HEK293 (cell line): ENCODE measurements at regions not wholly inside any gene's neighbourhood (a gene's known extent, or its start where the extent isn't known, plus 50 kb on each side); places are given as distances from the start of the nearest gene placed in this dataset.

ENCODE experiments used
- CTCF ChIA-PET: fragments of 350-600 bp; formaldehyde crosslinking; extraction: SDS; loops from one replicate; lab custom pipeline; 2021; ENCODE audit warnings: antibody characterized with exemption; lab: Yijun Ruan, JAX
- POLR2A ChIA-PET: fragments of 300-600 bp; formaldehyde crosslinking; extraction: SDS; loops from one replicate; lab custom pipeline; 2020; ENCODE audit warnings: antibody characterized with exemption, inconsistent platforms; lab: Yijun Ruan, JAX
- H3K27ac ChIP-seq: fragments of 200-500 bp; sonication (Bioruptor generic); 2 replicates; pipeline ENCODE4 v1.5.1; 2014; ENCODE audit warnings: low read depth, low read length, control low read depth, inconsistent platforms; ENCODE audit errors: extremely low read depth
- H3K36me3 ChIP-seq, 2 experiments: fragments of 200-500 bp in 1 of 2; sonication (Bioruptor generic) in 1 of 2; 1 replicate in 1 of 2; 2 replicates in 1 of 2; pipeline ENCODE4 v1.5.1; 2014 to 2017; ENCODE audit warnings: inconsistent platforms in 2 of 2, low read length in 2 of 2; ENCODE audit not compliant: control insufficient read depth in 2 of 2, insufficient read depth in 1 of 2
- H3K4me1 ChIP-seq: fragments of 200-500 bp; sonication (Bioruptor generic); 2 replicates; pipeline ENCODE4 v1.5.1; 2014; ENCODE audit warnings: mild to moderate bottlenecking, low read length, inconsistent platforms; ENCODE audit not compliant: control insufficient read depth, insufficient read depth
- H3K4me3 ChIP-seq: 2 replicates; pipeline ENCODE4 v1.5.1; 2011; ENCODE audit warnings: low read depth, mild to moderate bottlenecking, control low read depth, low read length, moderate library complexity
- H3K9me3 ChIP-seq: fragments of 200-500 bp; sonication (Bioruptor generic); 2 replicates; pipeline ENCODE4 v1.5.1; 2014; ENCODE audit warnings: low read depth, low read length, inconsistent platforms; ENCODE audit not compliant: control insufficient read depth, insufficient read depth
- BCL11A ChIP-seq: fragments of 450-650 bp; formaldehyde crosslinking; IDR thresholded peaks from 2 replicates; pipeline ENCODE4 v1.5.1; 2016; ENCODE audit warnings: low read depth, missing biosample characterization, missing genetic modification characterization
- BCL11B ChIP-seq: fragments of 450-650 bp; formaldehyde crosslinking; IDR thresholded peaks from 2 replicates; pipeline ENCODE4 v1.5.1; 2016; ENCODE audit warnings: low read depth, missing biosample characterization, missing genetic modification characterization
- FEZF1 ChIP-seq: fragments of 450-650 bp; formaldehyde crosslinking; IDR thresholded peaks from 2 replicates; pipeline ENCODE4 v1.5.1; 2016; ENCODE audit warnings: missing biosample characterization, missing genetic modification characterization
- HOXC10 ChIP-seq: sonication (generic); formaldehyde crosslinking; IDR thresholded peaks from 2 replicates; pipeline ENCODE4 v1.8.1; 2023; ENCODE audit warnings: mild to moderate bottlenecking, missing genetic modification reagents
- KLF7 ChIP-seq: fragments of 450-650 bp; formaldehyde crosslinking; IDR thresholded peaks from 2 replicates; pipeline ENCODE4 v1.5.1; 2016; ENCODE audit warnings: missing biosample characterization, missing genetic modification characterization, borderline replicate concordance
- MEIS1 ChIP-seq: sonication (generic); formaldehyde crosslinking; IDR thresholded peaks from 2 replicates; pipeline ENCODE4 v1.8.1; 2022; ENCODE audit warnings: missing genetic modification reagents, mild to moderate bottlenecking, borderline replicate concordance
- ZBTB1 ChIP-seq: fragments of 450-650 bp; formaldehyde crosslinking; IDR thresholded peaks from 2 replicates; pipeline ENCODE4 v1.5.1; 2016; ENCODE audit warnings: missing biosample characterization, missing genetic modification characterization
- ZBTB7A ChIP-seq: fragments of 450-650 bp; formaldehyde crosslinking; IDR thresholded peaks from 2 replicates; pipeline ENCODE4 v1.5.1; 2016; ENCODE audit warnings: low read depth, missing biosample characterization, missing genetic modification characterization
- ZFP37 ChIP-seq: fragments of 450-650 bp; formaldehyde crosslinking; IDR thresholded peaks from 2 replicates; pipeline ENCODE4 v1.5.1; 2016; ENCODE audit warnings: missing biosample characterization, missing genetic modification characterization
- ZNF114 ChIP-seq: fragments of 450-650 bp; formaldehyde crosslinking; IDR thresholded peaks from 2 replicates; pipeline ENCODE4 v1.5.0; 2017; ENCODE audit warnings: missing biosample characterization, missing genetic modification characterization
- ZNF157 ChIP-seq: fragments of 450-650 bp; formaldehyde crosslinking; IDR thresholded peaks from 2 replicates; pipeline ENCODE4 v1.5.1; 2016; ENCODE audit warnings: missing biosample characterization, missing genetic modification characterization
- ZNF169 ChIP-seq: fragments of 450-650 bp; formaldehyde crosslinking; IDR thresholded peaks from 2 replicates; pipeline ENCODE4 v1.5.1; 2016; ENCODE audit warnings: missing biosample characterization, missing genetic modification characterization
- ZNF202 ChIP-seq: fragments of 450-650 bp; formaldehyde crosslinking; IDR thresholded peaks from 2 replicates; pipeline ENCODE4 v1.5.1; 2016; ENCODE audit warnings: missing biosample characterization, missing genetic modification characterization, borderline replicate concordance
- ZNF311 ChIP-seq: fragments of 450-650 bp; formaldehyde crosslinking; IDR thresholded peaks from 2 replicates; pipeline ENCODE4 v1.5.1; 2017; ENCODE audit warnings: missing biosample characterization, missing genetic modification characterization, borderline replicate concordance
- ZNF501 ChIP-seq: fragments of 450-650 bp; formaldehyde crosslinking; IDR thresholded peaks from 2 replicates; pipeline ENCODE4 v1.5.1; 2016; ENCODE audit warnings: missing biosample characterization, missing genetic modification characterization
- ZNF530 ChIP-seq: fragments of 450-650 bp; formaldehyde crosslinking; IDR thresholded peaks from 2 replicates; pipeline ENCODE4 v1.5.1; 2016; ENCODE audit warnings: low read depth, missing biosample characterization, missing genetic modification characterization
- ZNF654 ChIP-seq: fragments of 450-650 bp; formaldehyde crosslinking; IDR thresholded peaks from 2 replicates; pipeline ENCODE4 v1.5.1; 2016; ENCODE audit warnings: low read depth, missing biosample characterization, missing genetic modification characterization
- ZNF658 ChIP-seq: fragments of 450-650 bp; formaldehyde crosslinking; IDR thresholded peaks from 2 replicates; pipeline ENCODE4; 2016; ENCODE audit warnings: missing biosample characterization, missing genetic modification characterization
- ZNF670 ChIP-seq: fragments of 450-650 bp; formaldehyde crosslinking; IDR thresholded peaks from 2 replicates; pipeline ENCODE4 v1.5.1; 2016; ENCODE audit warnings: missing biosample characterization, missing genetic modification characterization, low read depth
- ZNF792 ChIP-seq: fragments of 450-650 bp; formaldehyde crosslinking; IDR thresholded peaks from 2 replicates; pipeline ENCODE4 v1.5.1; 2016; ENCODE audit warnings: missing biosample characterization, missing genetic modification characterization
- ZSCAN30 ChIP-seq: fragments of 450-650 bp; IDR thresholded peaks from 2 replicates; pipeline ENCODE4 v1.5.1; 2018; ENCODE audit warnings: missing biosample characterization, mild to moderate bottlenecking, missing genetic modification characterization, moderate library complexity
- TF ChIP-seq, protein P1 (sequence below): fragments of 450-650 bp; formaldehyde crosslinking; IDR thresholded peaks from 2 replicates; pipeline ENCODE4 v1.5.1; 2016; ENCODE audit warnings: missing biosample characterization, missing genetic modification characterization
- TF ChIP-seq, protein P2 (sequence below): fragments of 450-650 bp; formaldehyde crosslinking; optimal IDR thresholded peaks from 2 replicates; pipeline ENCODE3; 2016; ENCODE audit warnings: missing biosample characterization, mild to moderate bottlenecking, missing genetic modification characterization
- TF ChIP-seq, protein P3 (sequence below): fragments of 450-650 bp; formaldehyde crosslinking; IDR thresholded peaks from 2 replicates; pipeline ENCODE4 v1.5.1; 2016; ENCODE audit warnings: missing biosample characterization, missing genetic modification characterization
- TF ChIP-seq, protein P4 (sequence below): fragments of 450-650 bp; IDR thresholded peaks from 2 replicates; pipeline ENCODE4 v1.5.1; 2018; ENCODE audit warnings: missing biosample characterization, missing genetic modification characterization
- TF ChIP-seq, protein P5 (sequence below): fragments of 450-650 bp; formaldehyde crosslinking; conservative IDR thresholded peaks from 2 replicates; pipeline ENCODE4 v1.5.1; 2016; ENCODE audit warnings: low read depth, missing biosample characterization, missing genetic modification characterization
- TF ChIP-seq, protein P6 (sequence below): fragments of 450-650 bp; formaldehyde crosslinking; IDR thresholded peaks from 2 replicates; pipeline ENCODE4 v1.5.1; 2017; ENCODE audit warnings: missing biosample characterization, missing genetic modification characterization

DNA sequence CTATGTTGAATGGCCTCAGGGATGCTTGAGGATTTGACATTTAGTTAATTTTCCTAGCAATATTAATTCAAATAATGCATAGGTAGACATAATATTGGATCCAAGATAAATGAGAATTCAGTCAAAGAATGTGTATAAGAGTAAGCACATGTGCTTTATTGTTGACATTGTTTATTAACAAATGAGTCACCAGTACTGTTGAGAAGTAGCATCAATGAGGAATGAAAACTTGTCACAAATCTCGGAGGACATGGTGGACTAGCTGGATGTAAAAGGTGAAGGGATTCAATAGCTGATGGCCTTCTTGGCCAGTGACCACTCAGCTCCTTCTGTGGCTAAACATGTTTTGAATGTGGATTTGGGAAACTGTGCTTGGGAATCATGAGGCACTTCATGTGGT is 1137.0 kb downstream of the HACE1 start:
- CTCF ChIA-PET = interaction anchor here (0.6 kb wide), 1 partner anchor 146 kb away, joined by 3 read pairs; no protein-coding TSS in a partner anchor
- TF ChIP-seq MEIS1 (CRISPR knock-in tag) (no peak), ZNF169 (tag by site-specific recombination) (no peak), ZNF114 (tag by site-specific recombination) (no peak), ZSCAN30 (tag by site-specific recombination) (no peak), ZNF670 (tag by site-specific recombination) (no peak), ZNF501 (tag by site-specific recombination) (no peak), ZNF202 (tag by site-specific recombination) (no peak), ZNF530 (tag by site-specific recombination) (no peak), BCL11A (tag by site-specific recombination) (no peak), ZFP37 (tag by site-specific recombination) (no peak), ZBTB1 (tag by site-specific recombination) (no peak), KLF7 (tag by site-specific recombination) (no peak)
- TF ChIP-seq, protein P1, sequence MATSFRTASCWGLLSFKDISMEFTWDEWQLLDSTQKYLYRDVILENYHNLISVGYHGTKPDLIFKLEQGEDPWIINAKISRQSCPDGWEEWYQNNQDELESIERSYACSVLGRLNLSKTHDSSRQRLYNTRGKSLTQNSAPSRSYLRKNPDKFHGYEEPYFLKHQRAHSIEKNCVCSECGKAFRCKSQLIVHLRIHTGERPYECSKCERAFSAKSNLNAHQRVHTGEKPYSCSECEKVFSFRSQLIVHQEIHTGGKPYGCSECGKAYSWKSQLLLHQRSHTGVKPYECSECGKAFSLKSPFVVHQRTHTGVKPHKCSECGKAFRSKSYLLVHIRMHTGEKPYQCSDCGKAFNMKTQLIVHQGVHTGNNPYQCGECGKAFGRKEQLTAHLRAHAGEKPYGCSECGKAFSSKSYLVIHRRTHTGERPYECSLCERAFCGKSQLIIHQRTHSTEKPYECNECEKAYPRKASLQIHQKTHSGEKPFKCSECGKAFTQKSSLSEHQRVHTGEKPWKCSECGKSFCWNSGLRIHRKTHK = no peak
- TF ChIP-seq, protein P2, sequence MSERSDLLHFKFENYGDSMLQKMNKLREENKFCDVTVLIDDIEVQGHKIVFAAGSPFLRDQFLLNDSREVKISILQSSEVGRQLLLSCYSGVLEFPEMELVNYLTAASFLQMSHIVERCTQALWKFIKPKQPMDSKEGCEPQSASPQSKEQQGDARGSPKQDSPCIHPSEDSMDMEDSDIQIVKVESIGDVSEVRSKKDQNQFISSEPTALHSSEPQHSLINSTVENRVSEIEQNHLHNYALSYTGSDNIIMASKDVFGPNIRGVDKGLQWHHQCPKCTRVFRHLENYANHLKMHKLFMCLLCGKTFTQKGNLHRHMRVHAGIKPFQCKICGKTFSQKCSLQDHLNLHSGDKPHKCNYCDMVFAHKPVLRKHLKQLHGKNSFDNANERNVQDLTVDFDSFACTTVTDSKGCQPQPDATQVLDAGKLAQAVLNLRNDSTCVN (tag by site-specific recombination) = no peak
- TF ChIP-seq, protein P3, sequence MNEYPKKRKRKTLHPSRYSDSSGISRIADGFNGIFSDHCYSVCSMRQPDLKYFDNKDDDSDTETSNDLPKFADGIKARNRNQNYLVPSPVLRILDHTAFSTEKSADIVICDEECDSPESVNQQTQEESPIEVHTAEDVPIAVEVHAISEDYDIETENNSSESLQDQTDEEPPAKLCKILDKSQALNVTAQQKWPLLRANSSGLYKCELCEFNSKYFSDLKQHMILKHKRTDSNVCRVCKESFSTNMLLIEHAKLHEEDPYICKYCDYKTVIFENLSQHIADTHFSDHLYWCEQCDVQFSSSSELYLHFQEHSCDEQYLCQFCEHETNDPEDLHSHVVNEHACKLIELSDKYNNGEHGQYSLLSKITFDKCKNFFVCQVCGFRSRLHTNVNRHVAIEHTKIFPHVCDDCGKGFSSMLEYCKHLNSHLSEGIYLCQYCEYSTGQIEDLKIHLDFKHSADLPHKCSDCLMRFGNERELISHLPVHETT (tag by site-specific recombination) = no peak
- Histone ChIP-seq H3K27ac (no peak overlapping the region), H3K36me3 (no peaks in the 10 kb centered on the region), H3K9me3 (no peaks in the 10 kb centered on the region), H3K4me3 (no peak overlapping the region), H3K4me1 (no peaks in the 10 kb centered on the region)
- POLR2A ChIA-PET = no interaction called here

DNA sequence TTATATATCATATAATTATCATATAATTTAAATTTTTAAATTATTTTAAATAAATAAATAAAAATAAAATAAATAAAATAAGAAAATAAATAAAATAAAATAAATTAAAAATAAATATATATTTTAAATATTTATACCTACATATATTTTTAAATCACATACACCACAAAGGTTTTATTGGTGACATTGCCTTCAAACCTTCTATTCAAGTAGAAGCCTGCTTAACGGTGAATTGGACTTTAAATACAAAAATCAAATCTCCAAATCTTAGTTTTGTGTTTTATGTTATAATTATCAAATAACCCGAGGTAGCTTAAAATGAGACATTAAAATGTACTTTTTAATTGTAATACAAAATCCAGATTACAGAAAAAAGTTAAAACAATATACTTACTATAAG is 1137.8 kb downstream of the HACE1 start:
- ChIA-PET CTCF (no interaction called here), POLR2A (no interaction called here)
- Histone ChIP-seq H3K9me3 (no peaks in the 10 kb centered on the region), H3K36me3 (no peaks in the 10 kb centered on the region), H3K4me1 (no peaks in the 10 kb centered on the region), H3K27ac (no peak overlapping the region), H3K4me3 (no peak overlapping the region)
- TF ChIP-seq, protein P4, sequence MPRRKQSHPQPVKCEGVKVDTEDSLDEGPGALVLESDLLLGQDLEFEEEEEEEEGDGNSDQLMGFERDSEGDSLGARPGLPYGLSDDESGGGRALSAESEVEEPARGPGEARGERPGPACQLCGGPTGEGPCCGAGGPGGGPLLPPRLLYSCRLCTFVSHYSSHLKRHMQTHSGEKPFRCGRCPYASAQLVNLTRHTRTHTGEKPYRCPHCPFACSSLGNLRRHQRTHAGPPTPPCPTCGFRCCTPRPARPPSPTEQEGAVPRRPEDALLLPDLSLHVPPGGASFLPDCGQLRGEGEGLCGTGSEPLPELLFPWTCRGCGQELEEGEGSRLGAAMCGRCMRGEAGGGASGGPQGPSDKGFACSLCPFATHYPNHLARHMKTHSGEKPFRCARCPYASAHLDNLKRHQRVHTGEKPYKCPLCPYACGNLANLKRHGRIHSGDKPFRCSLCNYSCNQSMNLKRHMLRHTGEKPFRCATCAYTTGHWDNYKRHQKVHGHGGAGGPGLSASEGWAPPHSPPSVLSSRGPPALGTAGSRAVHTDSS (tag by site-specific recombination) = no peak
- TF ChIP-seq ZNF654 (tag by site-specific recombination) (no peak), HOXC10 (CRISPR knock-in tag) (no peak), ZNF658 (tag by site-specific recombination) (no peak), ZNF792 (tag by site-specific recombination) (no peak), ZNF311 (tag by site-specific recombination) (no peak), BCL11B (tag by site-specific recombination) (no peak), FEZF1 (tag by site-specific recombination) (no peak), ZNF157 (tag by site-specific recombination) (no peak), ZBTB7A (tag by site-specific recombination) (no peak)
- TF ChIP-seq, protein P5, sequence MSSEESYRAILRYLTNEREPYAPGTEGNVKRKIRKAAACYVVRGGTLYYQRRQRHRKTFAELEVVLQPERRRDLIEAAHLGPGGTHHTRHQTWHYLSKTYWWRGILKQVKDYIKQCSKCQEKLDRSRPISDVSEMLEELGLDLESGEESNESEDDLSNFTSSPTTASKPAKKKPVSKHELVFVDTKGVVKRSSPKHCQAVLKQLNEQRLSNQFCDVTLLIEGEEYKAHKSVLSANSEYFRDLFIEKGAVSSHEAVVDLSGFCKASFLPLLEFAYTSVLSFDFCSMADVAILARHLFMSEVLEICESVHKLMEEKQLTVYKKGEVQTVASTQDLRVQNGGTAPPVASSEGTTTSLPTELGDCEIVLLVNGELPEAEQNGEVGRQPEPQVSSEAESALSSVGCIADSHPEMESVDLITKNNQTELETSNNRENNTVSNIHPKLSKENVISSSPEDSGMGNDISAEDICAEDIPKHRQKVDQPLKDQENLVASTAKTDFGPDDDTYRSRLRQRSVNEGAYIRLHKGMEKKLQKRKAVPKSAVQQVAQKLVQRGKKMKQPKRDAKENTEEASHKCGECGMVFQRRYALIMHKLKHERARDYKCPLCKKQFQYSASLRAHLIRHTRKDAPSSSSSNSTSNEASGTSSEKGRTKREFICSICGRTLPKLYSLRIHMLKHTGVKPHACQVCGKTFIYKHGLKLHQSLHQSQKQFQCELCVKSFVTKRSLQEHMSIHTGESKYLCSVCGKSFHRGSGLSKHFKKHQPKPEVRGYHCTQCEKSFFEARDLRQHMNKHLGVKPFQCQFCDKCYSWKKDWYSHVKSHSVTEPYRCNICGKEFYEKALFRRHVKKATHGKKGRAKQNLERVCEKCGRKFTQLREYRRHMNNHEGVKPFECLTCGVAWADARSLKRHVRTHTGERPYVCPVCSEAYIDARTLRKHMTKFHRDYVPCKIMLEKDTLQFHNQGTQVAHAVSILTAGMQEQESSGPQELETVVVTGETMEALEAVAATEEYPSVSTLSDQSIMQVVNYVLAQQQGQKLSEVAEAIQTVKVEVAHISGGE = no peak
- TF ChIP-seq, protein P6, sequence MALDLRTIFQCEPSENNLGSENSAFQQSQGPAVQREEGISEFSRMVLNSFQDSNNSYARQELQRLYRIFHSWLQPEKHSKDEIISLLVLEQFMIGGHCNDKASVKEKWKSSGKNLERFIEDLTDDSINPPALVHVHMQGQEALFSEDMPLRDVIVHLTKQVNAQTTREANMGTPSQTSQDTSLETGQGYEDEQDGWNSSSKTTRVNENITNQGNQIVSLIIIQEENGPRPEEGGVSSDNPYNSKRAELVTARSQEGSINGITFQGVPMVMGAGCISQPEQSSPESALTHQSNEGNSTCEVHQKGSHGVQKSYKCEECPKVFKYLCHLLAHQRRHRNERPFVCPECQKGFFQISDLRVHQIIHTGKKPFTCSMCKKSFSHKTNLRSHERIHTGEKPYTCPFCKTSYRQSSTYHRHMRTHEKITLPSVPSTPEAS (tag by site-specific recombination) = no peak
